Spleen (tissue), 11 donors: ENCODE measurements at regions not wholly inside any gene's neighbourhood (a gene's known extent, or its start where the extent isn't known, plus 50 kb on each side); places are given as distances from the start of the nearest gene placed in this dataset.

Source experiments
- DNase-seq: peaks from one replicate; pipeline ENCODE4 v3.0.0-alpha.2; 2020
- H3K27ac ChIP-seq, 8 donors: fragments of 200-600 bp; sonication (generic) in 7 of 8; 1 replicate in 4 of 8; 2 replicates in 4 of 8; pipeline versions ENCODE4 v1.5.0 to v1.8.0; 2016 to 2021; ENCODE audit warnings: inconsistent platforms in 4 of 8, mild to moderate bottlenecking in 4 of 8, moderate library complexity in 1 of 8
- H3K27me3 ChIP-seq, 7 donors: fragments of 200-600 bp; sonication (generic) in 6 of 7; replicated peaks in 1 of 7; 1 replicate in 4 of 7; 2 replicates in 3 of 7; pipeline versions ENCODE4 v1.5.0 to v1.8.0; 2016 to 2021; ENCODE audit warnings: inconsistent platforms in 3 of 7, mild to moderate bottlenecking in 1 of 7
- H3K36me3 ChIP-seq, 6 donors: fragments of 200-600 bp; sonication (generic) in 5 of 6; 1 replicate in 4 of 6; 2 replicates in 2 of 6; pipeline versions ENCODE4 v1.5.0 to v1.8.0; 2016 to 2021; ENCODE audit warnings: inconsistent platforms in 2 of 6
- H3K4me1 ChIP-seq, 6 donors: fragments of 200-600 bp; sonication (generic) in 5 of 6; 1 replicate in 3 of 6; 2 replicates in 3 of 6; pipeline versions ENCODE4 v1.5.0 to v1.8.0; 2016 to 2021; ENCODE audit warnings: inconsistent platforms in 3 of 6
- H3K4me3 ChIP-seq, 8 donors: fragments of 200-600 bp; sonication (generic) in 7 of 8; 1 replicate in 4 of 8; 2 replicates in 4 of 8; pipeline versions ENCODE4 v1.5.0 to v1.8.0; 2016 to 2021; ENCODE audit warnings: inconsistent platforms in 4 of 8, mild to moderate bottlenecking in 4 of 8, moderate library complexity in 2 of 8
- H3K9me3 ChIP-seq, 8 donors: fragments of 200-600 bp; sonication (generic) in 7 of 8; 1 replicate in 4 of 8; 2 replicates in 4 of 8; pipeline versions ENCODE4 v1.5.0 to v1.8.0; 2016 to 2021; ENCODE audit warnings: inconsistent platforms in 4 of 8
- CTCF ChIP-seq, 11 experiments: fragments of 200-600 bp in 7 of 11; fragments of 450-650 bp in 4 of 11; sonication (generic) in 4 of 11; IDR thresholded peaks in 8 of 11; conservative IDR thresholded peaks in 3 of 11; 1 replicate in 7 of 11; 2 replicates in 4 of 11; pipeline versions ENCODE4 v1.4.0 to v1.8.0; 2016 to 2021; ENCODE audit warnings: antibody characterized with exemption in 11 of 11, inconsistent platforms in 4 of 11, mild to moderate bottlenecking in 1 of 11
- POLR2A ChIP-seq, 3 donors: fragments of 450-650 bp; IDR thresholded peaks; one replicate each; pipeline ENCODE4 v1.5.1; 2017; ENCODE audit warnings: antibody characterized with exemption in 3 of 3, mild to moderate bottlenecking in 1 of 3
- POLR2AphosphoS5 ChIP-seq, 3 donors: sonication (generic); formaldehyde crosslinking; IDR thresholded peaks; one replicate each; pipeline ENCODE4 v1.5.1; 2017; ENCODE audit warnings: antibody characterized with exemption in 3 of 3
- WGBS, 5 donors: extraction: QIAGEN DNeasy Blood & Tissue Kit in 3 of 5; methylation state at CpG; one replicate each; pipeline versions ENCODE4 v1.1.5 to v1.1.7; 2013 to 2018; 5-methylcytosine and 5-hydroxymethylcytosine counted together
- intact Hi-C: fragments of 100-400 bp; cut with DNase I; formaldehyde crosslinking; loops from one replicate; pipeline ENCODE4 v1.15.0; 2023; ENCODE audit warnings: low total_unique reads
- donor health status: healthy with polysubstance abuse.
- donor health status: DM: no; HTN: no; CAD: no; lungs with moderate emphysema.
- donor health status: DM: no; HTN: no; CAD: no.
- donor health status: Bipolar disorder and iron deficiency.
- donor health status: healthy.
- donor health status: DM: no; HTN: no; CAD: no.
- donor health status: DM: yes; HTN: yes; CAD: no.

GRCh38 chr6:130624046-130624445 lies 203.2 kb upstream of the SMLR1 start:
- Histone ChIP-seq H3K9me3 (peaks cover 0 to 13% (median 2%) of the 10 kb centered on the region in 8 donors), H3K4me1 (no peaks in the 10 kb centered on the region), H3K27me3 (no peaks in the 10 kb centered on the region), H3K27ac (no peak overlapping the region), H3K4me3 (no peak overlapping the region), H3K36me3 (no peaks in the 10 kb centered on the region)
- intact Hi-C loops = no loop called here
- no peak for DNase-seq
- WGBS, 5 donors = 52 to 77% (median 66%) methylated on average over 2 of the region's 2 CpGs
- no peak for TF ChIP-seq POLR2A (IDR thresholded peaks at IDR 0.05)
- no peak for TF ChIP-seq CTCF (IDR thresholded peaks at IDR 0.05 in 8 of 11, conservative IDR thresholded peaks at IDR 0.05 in 3 of 11)
- TF ChIP-seq POLR2AphosphoS5 (IDR thresholded peaks at IDR 0.05) = no peak

GRCh38 chr6:130625825-130626527 lies 201.2 kb upstream of the SMLR1 start:
- 34 to 70% (median 51%) methylated on average over 3 of the region's 3 CpGs for WGBS, 5 donors
- Histone ChIP-seq H3K4me3 (no peak overlapping the region), H3K27me3 (no peaks in the 10 kb centered on the region), H3K4me1 (no peaks in the 10 kb centered on the region), H3K36me3 (no peaks in the 10 kb centered on the region), H3K9me3 (peaks cover 0 to 13% (median 2%) of the 10 kb centered on the region in 8 donors), H3K27ac (no peak overlapping the region)
- no peak for TF ChIP-seq POLR2AphosphoS5 (IDR thresholded peaks at IDR 0.05)
- TF ChIP-seq POLR2A (IDR thresholded peaks at IDR 0.05) = no peak
- TF ChIP-seq CTCF (IDR thresholded peaks at IDR 0.05 in 8 of 11, conservative IDR thresholded peaks at IDR 0.05 in 3 of 11) = no peak
- no peak for DNase-seq
- intact Hi-C loops = no loop called here

- intact Hi-C loops = no loop called here
- WGBS, 5 donors = 90 to 97% (median 94%) methylated on average over 4 of the region's 4 CpGs
- TF ChIP-seq POLR2AphosphoS5 (IDR thresholded peaks at IDR 0.05) (no peak), CTCF (IDR thresholded peaks at IDR 0.05 in 8 of 11, conservative IDR thresholded peaks at IDR 0.05 in 3 of 11) (no peak), POLR2A (IDR thresholded peaks at IDR 0.05) (no peak)
- no peaks in the 10 kb centered on the region for H3K36me3 ChIP-seq
- H3K27me3 ChIP-seq = no peaks in the 10 kb centered on the region
- no peaks in the 10 kb centered on the region for H3K4me1 ChIP-seq
- no peak overlapping the region for H3K4me3 ChIP-seq
- DNase-seq = no peak
- H3K27ac ChIP-seq = no peak overlapping the region
- H3K9me3 ChIP-seq = peaks cover 0 to 3% (median 0%) of the 10 kb centered on the region in 8 donors
Observed at GRCh38 chr6:130628862-130629261, 198.3 kb upstream of the SMLR1 start.

GRCh38 chr6:130629640-130630039 lies 197.6 kb upstream of the SMLR1 start:
- H3K27ac ChIP-seq = no peak overlapping the region
- TF ChIP-seq CTCF (IDR thresholded peaks at IDR 0.05 in 8 of 11, conservative IDR thresholded peaks at IDR 0.05 in 3 of 11) (no peak), POLR2AphosphoS5 (IDR thresholded peaks at IDR 0.05) (no peak)
- no peaks in the 10 kb centered on the region for H3K9me3 ChIP-seq
- no peaks in the 10 kb centered on the region for H3K4me1 ChIP-seq
- H3K4me3 ChIP-seq = no peak overlapping the region
- intact Hi-C loops = no loop called here
- H3K36me3 ChIP-seq = no peaks in the 10 kb centered on the region
- DNase-seq = no peak
- no peaks in the 10 kb centered on the region for H3K27me3 ChIP-seq
